Neuronal stem cell (in vitro differentiated cells): ENCODE measurements at regions not wholly inside any gene's neighbourhood (a gene's known extent, or its start where the extent isn't known, plus 50 kb on each side); places are given as distances from the start of the nearest gene placed in this dataset.

ENCODE experiments used
- DNase-seq: peaks from one replicate; pipeline ENCODE4 v3.0.0-alpha.2; 2013; ENCODE audit warnings: low spot score
- H2AFZ ChIP-seq: one replicate; pipeline ENCODE4 v1.6.1; 2013; ENCODE audit warnings: mild to moderate bottlenecking, low read length, inconsistent platforms
- H2AK5ac ChIP-seq: 2 replicates; pipeline ENCODE4 v1.6.1; 2013; ENCODE audit warnings: low read depth, mild to moderate bottlenecking, inconsistent platforms, low read length, moderate library complexity, mixed read lengths
- H2BK120ac ChIP-seq: 2 replicates; pipeline ENCODE4 v1.6.1; 2013; ENCODE audit warnings: low read depth, mild to moderate bottlenecking, inconsistent platforms, low read length, moderate library complexity, mixed read lengths
- H2BK12ac ChIP-seq: one replicate; pipeline ENCODE4 v1.6.1; 2013; ENCODE audit warnings: low read length, inconsistent platforms
- H2BK15ac ChIP-seq: 2 replicates; pipeline ENCODE4 v1.6.1; 2013; ENCODE audit warnings: mild to moderate bottlenecking, low read length, inconsistent platforms, mixed read lengths
- H2BK5ac ChIP-seq: one replicate; pipeline ENCODE4 v1.6.1; 2013; ENCODE audit warnings: inconsistent platforms, mild to moderate bottlenecking, low read length, moderate library complexity
- H3K14ac ChIP-seq: one replicate; pipeline ENCODE4 v1.6.1; 2013; ENCODE audit warnings: low read length, inconsistent platforms
- H3K18ac ChIP-seq: 2 replicates; pipeline ENCODE4 v1.6.1; 2013; ENCODE audit warnings: low read length, inconsistent platforms
- H3K23ac ChIP-seq: 2 replicates; pipeline ENCODE4 v1.6.1; 2013; ENCODE audit warnings: low read depth, mild to moderate bottlenecking, mixed read lengths, low read length, inconsistent platforms; ENCODE audit not compliant: poor library complexity
- H3K27ac ChIP-seq: replicated peaks from 3 replicates; pipeline ENCODE4 v1.5.1; 2013; ENCODE audit warnings: low read length, inconsistent platforms
- H3K27me3 ChIP-seq, 3 experiments: 2 replicates each; pipeline ENCODE4 v1.6.1; 2013; ENCODE audit warnings: low read length in 3 of 3, mild to moderate bottlenecking in 2 of 3, inconsistent platforms in 1 of 3, low read depth in 1 of 3, mixed read lengths in 1 of 3, moderate library complexity in 1 of 3; ENCODE audit not compliant: control insufficient read depth in 3 of 3, insufficient read depth in 3 of 3
- H3K36me3 ChIP-seq, 2 donors: replicated peaks in 1 of 2; 2 replicates each; pipeline ENCODE4 v1.6.1; 2013; ENCODE audit warnings: low read length in 2 of 2; ENCODE audit not compliant: control insufficient read depth in 2 of 2, insufficient read depth in 2 of 2
- H3K4ac ChIP-seq: 2 replicates; pipeline ENCODE4 v1.6.1; 2013; ENCODE audit warnings: inconsistent platforms, mild to moderate bottlenecking, low read length, moderate library complexity
- H3K4me1 ChIP-seq, 2 donors: 1 replicate in 1 of 2; 2 replicates in 1 of 2; pipeline ENCODE4 v1.6.1; 2013; ENCODE audit warnings: low read length in 2 of 2, low read depth in 1 of 2; ENCODE audit not compliant: control insufficient read depth in 2 of 2, insufficient read depth in 1 of 2
- H3K4me2 ChIP-seq: one replicate; pipeline ENCODE4 v1.6.1; 2013; ENCODE audit warnings: mild to moderate bottlenecking, low read length, inconsistent platforms; ENCODE audit not compliant: insufficient read depth, poor library complexity, severe bottlenecking
- H3K4me3 ChIP-seq, 2 donors: 2 replicates each; pipeline ENCODE4 v1.5.1; 2013; ENCODE audit warnings: low read length in 2 of 2, mild to moderate bottlenecking in 2 of 2, inconsistent platforms in 1 of 2, moderate library complexity in 1 of 2
- H3K79me1 ChIP-seq: one replicate; pipeline ENCODE4 v1.6.1; 2013; ENCODE audit warnings: low read depth, mild to moderate bottlenecking, inconsistent platforms, low read length, moderate library complexity
- H3K9ac ChIP-seq: one replicate; pipeline ENCODE4 v1.6.1; 2013; ENCODE audit warnings: mild to moderate bottlenecking, low read depth, low read length, inconsistent platforms; ENCODE audit not compliant: poor library complexity
- H3K9me3 ChIP-seq, 2 donors: replicated peaks in 1 of 2; 2 replicates each; pipeline versions ENCODE3 to v1.6.1; 2013; ENCODE audit warnings: low read length in 2 of 2, mild to moderate bottlenecking in 2 of 2, inconsistent platforms in 1 of 2, low read depth in 1 of 2, mixed read lengths in 1 of 2, moderate library complexity in 1 of 2; ENCODE audit not compliant: control insufficient read depth in 2 of 2, insufficient read depth in 1 of 2
- H4K8ac ChIP-seq: one replicate; pipeline ENCODE4 v1.6.1; 2013; ENCODE audit warnings: low read depth, mild to moderate bottlenecking, inconsistent platforms, low read length, moderate library complexity
- H4K91ac ChIP-seq: one replicate; pipeline ENCODE4 v1.6.1; 2013; ENCODE audit warnings: low read length, low read depth, mild to moderate bottlenecking, inconsistent platforms; ENCODE audit not compliant: poor library complexity
- WGBS, 2 donors: extraction: QIAGEN DNeasy Blood & Tissue Kit; methylation state at CpG; one replicate each; pipeline ENCODE4 v1.1.7; 2013; ENCODE audit warnings: missing lambda C conversion rate in 2 of 2, mixed read lengths in 1 of 2; ENCODE audit not compliant: insufficient read length in 2 of 2, insufficient replicate concordance in 1 of 2; ENCODE audit errors: extremely low coverage in 2 of 2; 5-methylcytosine and 5-hydroxymethylcytosine counted together

GRCh38 chr6:147676495-147677199, 168.2 kb downstream of the SAMD5 start:
- H3K9ac ChIP-seq = no peak overlapping the region
- no peak overlapping the region for H3K18ac ChIP-seq
- DNase-seq = no peak
- no peaks in the 10 kb centered on the region for H3K79me1 ChIP-seq
- H3K4me1 ChIP-seq = peaks cover 0 to 2% of the 10 kb centered on the region in 2 donors
- no peak overlapping the region for H2AFZ ChIP-seq
- no peak overlapping the region for H4K8ac ChIP-seq
- H2BK120ac ChIP-seq = no peak overlapping the region
- no peak overlapping the region for H2BK5ac ChIP-seq
- no peak overlapping the region for H3K4ac ChIP-seq
- H3K27me3 ChIP-seq = no peaks in the 10 kb centered on the region
- no peak overlapping the region for H3K4me2 ChIP-seq
- H3K9me3 ChIP-seq = no peaks in the 10 kb centered on the region
- H3K36me3 ChIP-seq = no peaks in the 10 kb centered on the region
- H4K91ac ChIP-seq = no peak overlapping the region
- no peak overlapping the region for H3K14ac ChIP-seq
- H3K27ac ChIP-seq = no peak overlapping the region
- H2BK12ac ChIP-seq = no peak overlapping the region
- WGBS, 2 donors = no CpG with 5 or more reads among the region's 7 CpGs
- no peak overlapping the region for H3K4me3 ChIP-seq
- H2AK5ac ChIP-seq = no peak overlapping the region
- H2BK15ac ChIP-seq = no peak overlapping the region
- H3K23ac ChIP-seq = no peak overlapping the region

DNA sequence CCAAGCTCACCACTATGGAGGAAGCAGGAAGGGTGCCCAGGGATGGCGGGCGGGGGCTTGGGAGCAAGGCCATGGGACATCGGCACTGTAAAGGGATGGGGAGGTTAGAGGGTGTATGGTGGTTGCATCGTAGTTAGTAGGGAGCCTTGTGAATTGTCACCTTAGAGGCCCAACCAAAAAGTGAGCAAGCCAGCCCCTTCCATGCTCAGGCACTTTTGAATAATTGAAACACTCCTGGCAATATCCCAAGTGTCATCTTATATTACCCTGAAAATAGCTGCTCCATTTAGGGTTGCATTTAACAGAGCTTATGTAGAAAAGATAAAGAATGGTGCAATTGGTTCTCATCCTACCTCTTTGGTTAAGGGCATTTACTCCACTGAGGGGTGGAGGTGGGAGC, 169.2 kb downstream of the SAMD5 start:
- Histone ChIP-seq H2BK15ac (no peak overlapping the region), H2AK5ac (no peak overlapping the region), H3K36me3 (no peaks in the 10 kb centered on the region), H3K9ac (no peak overlapping the region), H3K4me1 (peaks cover 0 to 2% of the 10 kb centered on the region in 2 donors), H2AFZ (no peak overlapping the region), H2BK120ac (no peak overlapping the region), H3K27ac (no peak overlapping the region), H4K91ac (no peak overlapping the region), H3K79me1 (no peaks in the 10 kb centered on the region), H3K4me3 (no peak overlapping the region), H3K27me3 (no peaks in the 10 kb centered on the region), H2BK5ac (no peak overlapping the region), H3K23ac (no peak overlapping the region), H4K8ac (no peak overlapping the region), H3K18ac (no peak overlapping the region), H2BK12ac (no peak overlapping the region), H3K14ac (no peak overlapping the region), H3K4ac (no peak overlapping the region), H3K4me2 (no peak overlapping the region), H3K9me3 (no peaks in the 10 kb centered on the region)
- WGBS, 2 donors = no CpG with 5 or more reads among the region's 4 CpGs
- no peak for DNase-seq

GRCh38 chr6:147678253-147678652, 169.8 kb downstream of the SAMD5 start:
- no peak overlapping the region for H3K4ac ChIP-seq
- H2BK12ac ChIP-seq = no peak overlapping the region
- H3K27ac ChIP-seq = no peak overlapping the region
- no peak overlapping the region for H3K18ac ChIP-seq
- H4K8ac ChIP-seq = no peak overlapping the region
- H3K23ac ChIP-seq = no peak overlapping the region
- no peaks in the 10 kb centered on the region for H3K9me3 ChIP-seq
- no peak overlapping the region for H3K9ac ChIP-seq
- H2AK5ac ChIP-seq = no peak overlapping the region
- no peaks in the 10 kb centered on the region for H3K36me3 ChIP-seq
- H2BK120ac ChIP-seq = no peak overlapping the region
- peaks cover 0 to 2% of the 10 kb centered on the region in 2 donors for H3K4me1 ChIP-seq
- no peak overlapping the region for H2AFZ ChIP-seq
- no peak overlapping the region for H2BK15ac ChIP-seq
- H3K4me2 ChIP-seq = no peak overlapping the region
- H4K91ac ChIP-seq = no peak overlapping the region
- no peak overlapping the region for H3K14ac ChIP-seq
- DNase-seq = no peak
- H3K79me1 ChIP-seq = no peaks in the 10 kb centered on the region
- H3K4me3 ChIP-seq = no peak overlapping the region
- no peaks in the 10 kb centered on the region for H3K27me3 ChIP-seq
- WGBS, 2 donors = no CpG with 5 or more reads among the region's 1 CpG
- no peak overlapping the region for H2BK5ac ChIP-seq

- H3K18ac ChIP-seq = no peak overlapping the region
- no peak overlapping the region for H4K8ac ChIP-seq
- no peak overlapping the region for H2BK5ac ChIP-seq
- no peak overlapping the region for H3K4ac ChIP-seq
- H4K91ac ChIP-seq = no peak overlapping the region
- no peak overlapping the region for H2BK12ac ChIP-seq
- H3K79me1 ChIP-seq = no peaks in the 10 kb centered on the region
- H3K4me1 ChIP-seq = no peaks in the 10 kb centered on the region
- no peak overlapping the region for H3K27ac ChIP-seq
- no peaks in the 10 kb centered on the region for H3K27me3 ChIP-seq
- no peak overlapping the region for H3K4me3 ChIP-seq
- no peak overlapping the region for H3K9ac ChIP-seq
- no peak for DNase-seq
- H3K36me3 ChIP-seq = no peaks in the 10 kb centered on the region
- H3K14ac ChIP-seq = no peak overlapping the region
- H2AK5ac ChIP-seq = no peak overlapping the region
- no peak overlapping the region for H2BK120ac ChIP-seq
- H3K4me2 ChIP-seq = no peak overlapping the region
- no peak overlapping the region for H3K23ac ChIP-seq
- no peak overlapping the region for H2BK15ac ChIP-seq
- H2AFZ ChIP-seq = no peak overlapping the region
- H3K9me3 ChIP-seq = no peaks in the 10 kb centered on the region
- WGBS, 2 donors = no CpG with 5 or more reads among the region's 4 CpGs
These were observed 176.4 kb downstream of the SAMD5 start for GRCh38 chr6:147684906-147685305.
